ENCODE measurements at regions not wholly inside any gene's neighbourhood (a gene's known extent, or its start where the extent isn't known, plus 50 kb on each side); places are given as distances from the start of the nearest gene placed in this dataset.

GRCh38 chr21:22609802-22610201 is 1611.6 kb downstream of the NCAM2 start:
- DNase-seq = no peak

- no peak for DNase-seq
Measured at GRCh38 chr21:22627911-22628310, 1629.7 kb downstream of the NCAM2 start.

GRCh38 chr21:22630953-22631465 is 1632.8 kb downstream of the NCAM2 start:
- no peak for DNase-seq

- no peak for DNase-seq
Measured at GRCh38 chr21:22632176-22632575, 1634.0 kb downstream of the NCAM2 start.

GRCh38 chr21:22649246-22649645 is 1651.0 kb downstream of the NCAM2 start:
- DNase-seq = no peak

GRCh38 chr21:22650226-22650625 is 1652.0 kb downstream of the NCAM2 start:
- DNase-seq = no peak

- no peak for DNase-seq
Measured at GRCh38 chr21:22657781-22658180, 1659.6 kb downstream of the NCAM2 start.

GRCh38 chr21:22670148-22670547 is 1671.9 kb downstream of the NCAM2 start:
- no peak for DNase-seq

- no peak for DNase-seq
Measured at GRCh38 chr21:22679207-22679606, 1681.0 kb downstream of the NCAM2 start.

GRCh38 chr21:22691658-22692057 is 1693.4 kb downstream of the NCAM2 start:
- DNase-seq = no peak

GRCh38 chr21:22703521-22703920 is 1705.3 kb downstream of the NCAM2 start:
- DNase-seq = no peak

- DNase-seq = no peak
Measured at GRCh38 chr21:22710721-22711120, 1712.5 kb downstream of the NCAM2 start.

- no peak for DNase-seq
Measured at GRCh38 chr21:22711636-22712035, 1713.4 kb downstream of the NCAM2 start.

- no peak for DNase-seq
Measured at GRCh38 chr21:22725436-22725835, 1727.2 kb downstream of the NCAM2 start.

- no peak for DNase-seq
Measured at GRCh38 chr21:22728091-22728490, 1729.9 kb downstream of the NCAM2 start.

- no peak for DNase-seq
Measured at GRCh38 chr21:22743085-22743484, 1744.9 kb downstream of the NCAM2 start.

GRCh38 chr21:22754746-22755145 is 1756.5 kb downstream of the NCAM2 start:
- no peak for DNase-seq

GRCh38 chr21:22758478-22758877 is 1760.3 kb downstream of the NCAM2 start:
- DNase-seq = no peak

GRCh38 chr21:22762463-22762862 is 1764.3 kb downstream of the NCAM2 start:
- no peak for DNase-seq

- no peak for DNase-seq
Measured at GRCh38 chr21:22763442-22763841, 1765.2 kb downstream of the NCAM2 start.

GRCh38 chr21:22764222-22764621 is 1766.0 kb downstream of the NCAM2 start:
- DNase-seq = no peak

- DNase-seq = no peak
Measured at GRCh38 chr21:22791376-22791775, 1793.2 kb downstream of the NCAM2 start.

- no peak for DNase-seq
Measured at GRCh38 chr21:22791986-22792560, 1793.9 kb downstream of the NCAM2 start.

GRCh38 chr21:22795091-22795490 is 1796.9 kb downstream of the NCAM2 start:
- DNase-seq = no peak

GRCh38 chr21:22795644-22796043 is 1797.4 kb downstream of the NCAM2 start:
- no peak for DNase-seq

All from CD4-positive, alpha-beta T cell treated with Interferon gamma for 1 hour (primary cell).